ENCODE measurements at regions not wholly inside any gene's neighbourhood (a gene's known extent, or its start where the extent isn't known, plus 50 kb on each side); places are given as distances from the start of the nearest gene placed in this dataset.

DNA sequence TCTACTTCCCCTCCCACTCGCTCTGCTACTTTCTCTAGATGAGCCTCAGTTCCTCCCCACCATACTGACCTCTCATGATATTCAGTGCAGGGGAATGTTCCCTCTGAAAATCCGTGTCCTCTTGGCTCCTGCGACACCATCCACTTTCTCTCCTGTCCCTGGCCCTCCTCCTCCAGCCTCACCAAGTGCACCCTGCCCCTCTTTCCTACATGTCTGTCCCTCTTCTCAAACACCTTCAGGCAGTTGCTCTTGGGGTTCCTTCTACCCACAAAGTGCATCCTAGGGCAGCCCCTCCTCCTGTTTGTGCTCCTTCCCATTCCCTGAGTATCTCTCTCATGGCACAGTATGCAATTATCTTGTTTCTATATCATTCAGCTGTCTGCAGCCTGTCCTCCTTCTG lies 246.4 kb upstream of the RAB6C start:
- no peak for DNase-seq (ENCODE audit: extremely low read depth, low read depth)
- TF ChIP-seq, protein P1, sequence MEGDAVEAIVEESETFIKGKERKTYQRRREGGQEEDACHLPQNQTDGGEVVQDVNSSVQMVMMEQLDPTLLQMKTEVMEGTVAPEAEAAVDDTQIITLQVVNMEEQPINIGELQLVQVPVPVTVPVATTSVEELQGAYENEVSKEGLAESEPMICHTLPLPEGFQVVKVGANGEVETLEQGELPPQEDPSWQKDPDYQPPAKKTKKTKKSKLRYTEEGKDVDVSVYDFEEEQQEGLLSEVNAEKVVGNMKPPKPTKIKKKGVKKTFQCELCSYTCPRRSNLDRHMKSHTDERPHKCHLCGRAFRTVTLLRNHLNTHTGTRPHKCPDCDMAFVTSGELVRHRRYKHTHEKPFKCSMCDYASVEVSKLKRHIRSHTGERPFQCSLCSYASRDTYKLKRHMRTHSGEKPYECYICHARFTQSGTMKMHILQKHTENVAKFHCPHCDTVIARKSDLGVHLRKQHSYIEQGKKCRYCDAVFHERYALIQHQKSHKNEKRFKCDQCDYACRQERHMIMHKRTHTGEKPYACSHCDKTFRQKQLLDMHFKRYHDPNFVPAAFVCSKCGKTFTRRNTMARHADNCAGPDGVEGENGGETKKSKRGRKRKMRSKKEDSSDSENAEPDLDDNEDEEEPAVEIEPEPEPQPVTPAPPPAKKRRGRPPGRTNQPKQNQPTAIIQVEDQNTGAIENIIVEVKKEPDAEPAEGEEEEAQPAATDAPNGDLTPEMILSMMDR (IDR thresholded peaks at IDR 0.05; ENCODE audit: low read depth, low read length, missing control alignments): no peak
- H3K4me3 ChIP-seq (replicated peaks; ENCODE audit: low read depth, low read length): no peak overlapping the region

DNA sequence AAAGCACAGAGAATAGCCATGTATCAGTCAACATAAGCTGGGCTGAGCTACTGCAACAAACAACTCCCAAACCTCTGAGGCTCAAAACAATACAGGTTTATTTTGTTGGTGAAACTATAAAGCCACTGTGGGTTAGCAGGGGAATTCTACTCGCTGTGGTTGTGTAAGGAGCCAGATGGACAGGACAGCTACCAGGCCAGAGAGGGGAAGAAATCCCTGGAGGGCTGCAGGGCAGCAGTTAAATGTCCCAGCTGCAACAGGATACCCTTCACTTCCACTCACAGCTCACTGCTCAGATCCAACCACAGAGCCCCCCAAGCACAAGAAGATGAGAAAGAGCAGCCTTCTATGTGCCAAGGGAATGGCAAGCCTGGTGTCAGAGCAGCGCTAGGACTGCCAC lies 245.9 kb upstream of the RAB6C start:
- H3K4me3 ChIP-seq (replicated peaks; ENCODE audit: low read depth, low read length): no peak overlapping the region
- TF ChIP-seq, protein P1 (IDR thresholded peaks at IDR 0.05; ENCODE audit: low read depth, low read length, missing control alignments): no peak
- no peak for DNase-seq (ENCODE audit: extremely low read depth, low read depth)

DNA sequence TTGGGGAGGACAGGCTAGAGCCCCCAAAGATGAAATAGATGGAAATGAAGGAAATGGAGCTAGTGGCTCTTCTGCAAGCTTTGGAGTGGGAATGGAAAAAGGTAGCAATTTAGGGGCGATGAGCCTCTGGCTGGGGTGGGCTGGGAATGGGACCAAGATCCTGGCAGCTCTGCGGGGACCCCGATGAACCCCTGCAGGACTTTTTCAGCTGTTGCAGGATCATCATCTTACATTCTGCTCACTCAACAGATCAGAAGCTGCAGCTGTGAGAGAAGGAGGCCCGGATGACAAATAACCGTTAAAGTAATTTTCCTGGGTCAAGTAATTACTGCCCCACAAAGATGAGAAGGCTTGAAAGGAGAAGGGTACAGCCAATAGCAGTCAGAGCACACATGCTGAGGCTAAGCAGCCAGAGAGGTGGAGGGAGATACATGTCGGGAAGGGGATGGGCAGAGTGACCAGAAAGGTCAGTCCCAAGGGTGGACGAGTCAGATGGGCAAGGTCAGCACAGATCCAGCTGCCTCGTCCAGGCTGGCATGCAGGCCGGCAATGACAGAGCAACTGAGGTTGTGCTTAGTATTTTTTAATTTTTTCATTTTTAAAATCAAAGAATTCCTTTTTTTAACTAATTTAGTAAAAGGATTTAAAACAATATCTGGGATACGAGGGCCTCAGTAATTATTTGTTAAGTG lies 245.0 kb upstream of the RAB6C start:
- TF ChIP-seq, protein P1 (IDR thresholded peaks at IDR 0.05; ENCODE audit: low read depth, low read length, missing control alignments): no peak
- no peak overlapping the region for H3K4me3 ChIP-seq (replicated peaks; ENCODE audit: low read depth, low read length)
- DNase-seq (ENCODE audit: extremely low read depth, low read depth): no peak

DNA sequence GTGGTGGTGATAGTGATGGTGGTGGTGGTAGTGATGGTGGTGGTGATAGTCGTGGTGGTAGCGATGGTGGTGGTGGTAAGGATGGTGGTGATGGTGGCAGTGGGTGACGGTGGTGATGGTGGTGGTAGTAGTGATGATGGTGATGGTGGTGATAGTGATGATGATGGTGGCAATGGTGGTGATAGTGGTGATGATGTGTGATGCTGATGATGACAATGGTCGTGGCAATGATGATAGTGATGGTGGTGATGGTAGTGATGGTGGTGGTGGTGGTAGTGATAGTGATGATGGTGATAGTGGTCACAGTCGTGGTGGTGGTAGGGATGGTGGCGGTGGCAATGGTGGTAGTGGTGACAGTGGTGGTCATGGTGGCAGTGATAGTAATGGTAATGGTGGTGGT lies 243.9 kb upstream of the RAB6C start:
- TF ChIP-seq, protein P1 (IDR thresholded peaks at IDR 0.05; ENCODE audit: low read depth, low read length, missing control alignments): no peak
- no peak overlapping the region for H3K4me3 ChIP-seq (replicated peaks; ENCODE audit: low read depth, low read length)
- DNase-seq (ENCODE audit: extremely low read depth, low read depth): no peak

DNA sequence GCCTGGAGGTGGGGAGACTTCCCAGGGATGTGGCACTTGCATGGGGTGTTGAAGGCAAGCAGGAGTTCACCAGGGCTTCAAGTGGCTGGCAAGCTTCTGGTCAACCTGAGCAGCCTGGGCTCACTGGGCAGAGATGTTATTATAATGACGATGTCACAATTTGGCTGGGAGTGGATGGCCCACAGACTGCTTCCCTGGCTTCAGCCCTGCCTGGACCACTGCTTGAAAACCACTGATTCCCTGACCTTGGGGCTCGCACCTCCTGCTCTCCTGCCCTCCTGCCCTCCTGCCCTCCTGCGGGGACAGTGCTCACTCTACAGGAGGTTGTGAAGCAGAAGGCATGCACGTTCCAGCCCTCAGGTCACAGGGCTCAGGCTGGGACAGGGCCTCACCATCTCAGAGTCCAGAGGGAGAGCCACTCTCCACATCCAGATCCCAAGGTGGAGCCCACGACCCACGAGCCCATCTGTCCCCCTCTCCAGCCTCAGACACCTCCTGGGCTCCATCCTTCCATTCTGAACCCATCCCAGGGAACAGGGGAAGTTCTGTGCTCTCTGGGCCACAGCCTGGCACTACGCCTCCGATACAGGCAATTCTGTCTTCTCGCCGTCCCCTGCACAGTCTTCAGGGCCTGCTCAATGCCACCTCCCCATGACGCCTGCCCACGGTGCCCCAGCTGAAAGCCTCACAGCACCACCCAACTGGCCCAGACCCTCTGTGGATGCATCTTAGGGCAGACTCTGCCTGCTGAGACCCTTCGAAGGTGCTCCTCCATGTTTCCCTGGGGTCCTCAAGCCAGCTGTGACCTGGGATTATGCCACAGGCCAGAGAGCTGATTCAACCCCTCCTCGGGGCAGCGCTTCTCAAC lies 241.6 kb upstream of the RAB6C start:
- no peak overlapping the region for H3K4me3 ChIP-seq (replicated peaks; ENCODE audit: low read depth, low read length)
- DNase-seq (ENCODE audit: extremely low read depth, low read depth): no peak
- TF ChIP-seq, protein P1 (IDR thresholded peaks at IDR 0.05; ENCODE audit: low read depth, low read length, missing control alignments): no peak

DNA sequence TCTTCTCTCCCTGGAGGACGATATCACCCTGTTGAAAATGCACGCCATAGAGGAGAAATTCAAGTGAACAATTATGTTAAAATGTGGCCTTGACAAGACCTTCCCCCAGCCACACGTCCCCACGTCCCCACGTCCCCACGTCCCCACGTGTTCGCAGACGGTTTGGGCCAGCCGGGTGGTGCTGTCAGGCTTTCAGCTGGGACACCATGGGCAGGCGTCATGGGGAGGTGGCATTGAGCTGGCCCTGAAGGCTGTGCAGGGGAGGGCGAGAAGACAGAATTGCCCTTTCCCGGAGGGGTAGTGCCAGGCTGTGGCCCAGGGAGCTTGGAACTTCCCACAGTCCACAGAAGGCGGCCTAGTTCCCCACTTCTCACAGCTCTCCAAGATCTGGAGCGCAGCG lies 240.7 kb upstream of the RAB6C start:
- H3K4me3 ChIP-seq (replicated peaks; ENCODE audit: low read depth, low read length): no peak overlapping the region
- no peak for DNase-seq (ENCODE audit: extremely low read depth, low read depth)
- TF ChIP-seq, protein P1 (IDR thresholded peaks at IDR 0.05; ENCODE audit: low read depth, low read length, missing control alignments): no peak
